Transverse colon (tissue), 4 donors: ENCODE measurements at regions not wholly inside any gene's neighbourhood (a gene's known extent, or its start where the extent isn't known, plus 50 kb on each side); places are given as distances from the start of the nearest gene placed in this dataset.

ENCODE experiments used
- DNase-seq: peaks from one replicate; pipeline ENCODE4 v3.0.0-alpha.2; 2019
- H3K27ac ChIP-seq, 4 donors: fragments of 200-600 bp; sonication (generic); 2 replicates each; pipeline ENCODE4 v1.5.1; 2016 to 2018; ENCODE audit warnings: inconsistent platforms in 4 of 4
- H3K27me3 ChIP-seq: fragments of 200-600 bp; sonication (generic); 2 replicates; pipeline ENCODE4 v1.5.1; 2017; ENCODE audit warnings: inconsistent platforms
- H3K36me3 ChIP-seq, 4 donors: fragments of 200-600 bp; sonication (generic); 2 replicates each; pipeline ENCODE4 v1.5.1; 2017 to 2019; ENCODE audit warnings: inconsistent platforms in 4 of 4
- H3K4me1 ChIP-seq, 4 donors: fragments of 200-600 bp; sonication (generic); 2 replicates each; pipeline ENCODE4 v1.5.1; 2017 to 2020; ENCODE audit warnings: inconsistent platforms in 4 of 4
- H3K4me3 ChIP-seq, 4 donors: fragments of 200-600 bp; sonication (generic); 1 replicate in 1 of 4; 2 replicates in 3 of 4; pipeline versions ENCODE4 v1.5.1 to v1.6.1; 2017 to 2019; ENCODE audit warnings: inconsistent platforms in 4 of 4
- H3K9me3 ChIP-seq, 2 donors: fragments of 200-600 bp; sonication (generic); 2 replicates each; pipeline ENCODE4 v1.5.1; 2017 to 2019; ENCODE audit warnings: inconsistent platforms in 2 of 2
- EP300 ChIP-seq: sonication (generic); formaldehyde crosslinking; IDR thresholded peaks from one replicate; pipeline ENCODE4 v1.6.1; 2017; ENCODE audit warnings: antibody characterized with exemption, low read depth
- POLR2A ChIP-seq: fragments of 450-650 bp; IDR thresholded peaks from one replicate; pipeline ENCODE4 v1.6.1; 2016; ENCODE audit warnings: antibody characterized with exemption, mild to moderate bottlenecking, moderate library complexity
- POLR2AphosphoS5 ChIP-seq, 3 donors: sonication (generic); formaldehyde crosslinking; IDR thresholded peaks; one replicate each; pipeline ENCODE4 v1.6.1; 2016; ENCODE audit warnings: antibody characterized with exemption in 3 of 3
- WGBS, 2 donors: methylation state at CpG; one replicate each; pipeline ENCODE4 v1.1.5; 2018; ENCODE audit warnings: low coverage in 1 of 2; 5-methylcytosine and 5-hydroxymethylcytosine counted together
- in situ Hi-C, 4 donors: fragments of 200-750 bp; cut with MboI; loops; one replicate each; pipeline versions ENCODE4 v1.15.0 to v1.15.1; 2017; ENCODE audit warnings: low sequenced_read_pairs in 3 of 4, low pct_ligation_motif_present in 1 of 4, low pct_unique_long_range_greater_than_20kb in 1 of 4
- intact Hi-C: fragments of 100-400 bp; cut with DNase I; formaldehyde crosslinking; loops from one replicate; pipeline ENCODE4 v1.15.1; 2023; ENCODE audit warnings: low total_unique reads
- TF ChIP-seq, protein P1 (sequence below), 5 experiments: fragments of 200-600 bp in 3 of 5; fragments of 450-650 bp in 2 of 5; sonication (generic) in 3 of 5; IDR thresholded peaks; 1 replicate in 2 of 5; 2 replicates in 3 of 5; pipeline ENCODE4 v1.5.1; 2016 to 2017; ENCODE audit warnings: antibody characterized with exemption in 5 of 5, inconsistent platforms in 3 of 5, mild to moderate bottlenecking in 2 of 5, moderate library complexity in 1 of 5

DNA sequence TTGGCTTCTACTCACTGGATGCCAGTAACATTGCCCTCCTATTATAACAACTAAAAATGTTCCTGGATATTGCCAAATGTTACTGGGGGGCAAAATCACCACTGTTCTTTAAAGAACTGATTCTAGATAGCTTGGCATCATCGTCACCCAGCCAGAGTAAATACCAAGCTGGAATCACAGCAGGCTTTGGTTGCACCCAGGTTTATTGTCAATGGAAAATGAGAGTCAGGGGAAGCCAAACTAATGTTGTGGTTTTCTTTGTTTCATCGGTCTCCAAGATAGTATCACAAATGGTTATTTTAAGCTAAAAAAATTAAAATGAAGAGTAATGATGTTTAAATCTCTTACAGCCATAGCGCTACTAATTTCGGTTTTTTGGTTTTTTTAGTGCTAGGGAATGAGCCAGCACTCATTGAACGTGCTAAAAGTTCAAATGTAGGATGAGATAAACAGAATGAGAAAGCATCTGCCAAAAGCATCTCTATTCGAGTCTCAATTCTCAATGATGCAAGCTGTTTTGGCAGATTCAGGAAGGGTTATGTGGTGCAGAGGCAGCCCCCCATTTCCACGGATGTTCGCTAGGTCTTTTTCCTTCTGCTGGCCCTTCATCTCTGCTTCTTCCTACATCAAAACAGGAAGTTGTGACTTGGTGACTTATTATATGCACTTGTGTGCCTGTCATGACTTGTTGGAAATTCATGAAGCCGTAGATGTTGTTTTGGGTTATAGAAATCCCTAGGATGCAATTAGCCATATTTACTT, 558.0 kb downstream of the EBF1 start:
- H3K36me3 ChIP-seq, result no peaks in the 10 kb centered on the region
- intact Hi-C loops (no loop called here), in situ Hi-C loops (no loop called here)
- TF ChIP-seq POLR2AphosphoS5 (IDR thresholded peaks at IDR 0.05) (no peak), EP300 (no peak), POLR2A (no peak)
- TF ChIP-seq, protein P1, sequence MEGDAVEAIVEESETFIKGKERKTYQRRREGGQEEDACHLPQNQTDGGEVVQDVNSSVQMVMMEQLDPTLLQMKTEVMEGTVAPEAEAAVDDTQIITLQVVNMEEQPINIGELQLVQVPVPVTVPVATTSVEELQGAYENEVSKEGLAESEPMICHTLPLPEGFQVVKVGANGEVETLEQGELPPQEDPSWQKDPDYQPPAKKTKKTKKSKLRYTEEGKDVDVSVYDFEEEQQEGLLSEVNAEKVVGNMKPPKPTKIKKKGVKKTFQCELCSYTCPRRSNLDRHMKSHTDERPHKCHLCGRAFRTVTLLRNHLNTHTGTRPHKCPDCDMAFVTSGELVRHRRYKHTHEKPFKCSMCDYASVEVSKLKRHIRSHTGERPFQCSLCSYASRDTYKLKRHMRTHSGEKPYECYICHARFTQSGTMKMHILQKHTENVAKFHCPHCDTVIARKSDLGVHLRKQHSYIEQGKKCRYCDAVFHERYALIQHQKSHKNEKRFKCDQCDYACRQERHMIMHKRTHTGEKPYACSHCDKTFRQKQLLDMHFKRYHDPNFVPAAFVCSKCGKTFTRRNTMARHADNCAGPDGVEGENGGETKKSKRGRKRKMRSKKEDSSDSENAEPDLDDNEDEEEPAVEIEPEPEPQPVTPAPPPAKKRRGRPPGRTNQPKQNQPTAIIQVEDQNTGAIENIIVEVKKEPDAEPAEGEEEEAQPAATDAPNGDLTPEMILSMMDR (IDR thresholded peaks at IDR 0.05), result no peak
- H3K4me3 ChIP-seq, result no peak overlapping the region
- H3K9me3 ChIP-seq, result no peaks in the 10 kb centered on the region
- H3K27ac ChIP-seq, result no peak overlapping the region
- no peaks in the 10 kb centered on the region for H3K27me3 ChIP-seq
- no peaks in the 10 kb centered on the region for H3K4me1 ChIP-seq
- no peak for DNase-seq
- WGBS, 2 donors, result 71 to 76% methylated on average over 8 to 9 of the region's 9 CpGs

DNA sequence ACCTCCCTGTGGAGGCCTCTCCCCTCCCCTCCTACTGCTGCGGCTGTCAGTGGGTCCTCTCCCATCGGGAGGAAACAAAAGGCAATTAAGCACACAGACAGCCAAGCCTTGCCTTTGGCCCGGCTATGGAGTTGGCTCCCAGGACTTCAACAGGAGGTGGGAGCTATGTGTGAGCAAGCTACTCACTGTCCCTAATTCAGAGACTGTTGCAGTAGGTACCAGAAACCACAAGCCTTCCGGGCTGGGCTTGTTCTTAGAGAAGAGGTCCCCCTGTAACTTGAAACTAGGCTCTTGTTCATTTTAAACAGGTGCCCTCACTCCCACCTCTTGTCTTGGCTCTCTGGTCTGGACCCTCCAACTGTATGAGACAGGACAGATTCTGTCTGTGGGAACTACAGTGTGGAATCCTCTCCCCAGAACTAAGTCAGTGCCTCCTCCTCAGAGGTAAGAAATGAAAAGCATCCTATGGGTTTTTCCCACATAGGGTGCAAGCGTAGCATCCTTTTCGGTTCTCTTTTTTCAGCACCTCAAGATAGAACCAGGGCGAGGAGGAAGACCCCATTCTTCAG, 561.1 kb downstream of the EBF1 start:
- Histone ChIP-seq H3K36me3 (no peaks in the 10 kb centered on the region), H3K9me3 (no peaks in the 10 kb centered on the region), H3K4me3 (no peak overlapping the region), H3K4me1 (no peaks in the 10 kb centered on the region), H3K27ac (no peak overlapping the region), H3K27me3 (no peaks in the 10 kb centered on the region)
- in situ Hi-C loops (no loop called here), intact Hi-C loops (no loop called here)
- WGBS, 2 donors, result 57 to 87% methylated on average over 2 to 7 of the region's 7 CpGs
- no peak for DNase-seq
- TF ChIP-seq, protein P1 (IDR thresholded peaks at IDR 0.05), result no peak
- no peak for TF ChIP-seq POLR2AphosphoS5 (IDR thresholded peaks at IDR 0.05)
- no peak for TF ChIP-seq POLR2A
- no peak for TF ChIP-seq EP300

DNA sequence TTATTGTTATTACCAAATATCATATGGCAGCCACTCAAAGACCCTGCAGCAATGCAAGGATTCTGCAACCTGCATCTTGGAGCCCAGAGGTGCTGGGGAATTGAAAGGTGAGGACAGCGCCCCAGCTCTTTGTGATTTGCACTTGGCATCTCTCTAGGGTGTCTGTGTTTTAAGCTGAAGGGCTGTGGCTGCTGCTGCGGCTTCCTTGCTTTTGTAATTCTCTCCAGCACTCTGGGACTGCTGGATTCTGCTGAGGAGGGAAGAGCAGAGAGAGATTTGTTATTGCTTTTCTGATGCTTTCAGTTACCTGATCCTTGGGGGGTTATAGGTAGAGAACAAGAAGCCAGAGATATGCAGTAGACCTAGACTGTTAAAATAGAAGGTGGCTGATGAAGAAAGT, 562.4 kb downstream of the EBF1 start:
- intact Hi-C loops, result no loop called here

DNA sequence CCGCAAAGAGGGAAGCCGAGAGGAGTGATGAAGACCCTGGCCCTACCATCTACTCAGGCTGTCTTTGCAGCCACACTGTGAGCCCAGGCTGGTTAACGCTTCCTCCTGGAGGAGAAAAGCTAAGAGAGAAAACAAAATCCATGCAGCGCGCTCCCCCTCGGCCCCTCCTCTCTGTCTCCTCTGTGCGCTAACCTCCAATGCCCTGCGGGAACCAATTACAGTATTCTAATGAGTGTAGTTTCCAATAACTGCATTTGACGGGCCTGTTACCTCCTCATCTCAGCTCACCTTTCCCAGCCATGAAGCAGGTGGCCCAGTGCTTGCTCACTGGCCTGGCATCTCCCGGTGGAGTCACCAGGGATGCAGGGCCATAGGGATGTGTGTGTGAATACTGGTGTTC, 565.5 kb downstream of the EBF1 start:
- no peaks in the 10 kb centered on the region for H3K27me3 ChIP-seq
- H3K4me1 ChIP-seq, result no peaks in the 10 kb centered on the region
- in situ Hi-C loops, result no loop called here
- TF ChIP-seq POLR2AphosphoS5 (IDR thresholded peaks at IDR 0.05) (no peak), POLR2A (no peak), EP300 (no peak)
- TF ChIP-seq, protein P1 (IDR thresholded peaks at IDR 0.05), result no peak
- H3K4me3 ChIP-seq, result no peak overlapping the region
- H3K27ac ChIP-seq, result no peak overlapping the region
- WGBS, 2 donors, result 91 to 94% methylated on average over 8 to 10 of the region's 10 CpGs
- no peak for DNase-seq
- H3K36me3 ChIP-seq, result no peaks in the 10 kb centered on the region
- intact Hi-C loops, result no loop called here
- no peaks in the 10 kb centered on the region for H3K9me3 ChIP-seq

More for the DNA sequence above, 562.4 kb downstream of the EBF1 start:
- no peaks in the 10 kb centered on the region for H3K9me3 ChIP-seq
- H3K27ac ChIP-seq, result no peak overlapping the region
- no peaks in the 10 kb centered on the region for H3K4me1 ChIP-seq
- in situ Hi-C loops, result no loop called here
- WGBS, 2 donors, result 67% methylated on average over 2 of the region's 2 CpGs; no CpG with 5 or more reads in 1 of the 2 donors
- H3K4me3 ChIP-seq, result no peak overlapping the region
- DNase-seq, result no peak
- H3K27me3 ChIP-seq, result no peaks in the 10 kb centered on the region
- no peak for TF ChIP-seq POLR2AphosphoS5 (IDR thresholded peaks at IDR 0.05)
- H3K36me3 ChIP-seq, result no peaks in the 10 kb centered on the region
